ENCODE measurements at regions not wholly inside any gene's neighbourhood (a gene's known extent, or its start where the extent isn't known, plus 50 kb on each side); places are given as distances from the start of the nearest gene placed in this dataset.
A peak's percentile ranks its signal among the peaks of the same experiment; 100 is the strongest.

DNA sequence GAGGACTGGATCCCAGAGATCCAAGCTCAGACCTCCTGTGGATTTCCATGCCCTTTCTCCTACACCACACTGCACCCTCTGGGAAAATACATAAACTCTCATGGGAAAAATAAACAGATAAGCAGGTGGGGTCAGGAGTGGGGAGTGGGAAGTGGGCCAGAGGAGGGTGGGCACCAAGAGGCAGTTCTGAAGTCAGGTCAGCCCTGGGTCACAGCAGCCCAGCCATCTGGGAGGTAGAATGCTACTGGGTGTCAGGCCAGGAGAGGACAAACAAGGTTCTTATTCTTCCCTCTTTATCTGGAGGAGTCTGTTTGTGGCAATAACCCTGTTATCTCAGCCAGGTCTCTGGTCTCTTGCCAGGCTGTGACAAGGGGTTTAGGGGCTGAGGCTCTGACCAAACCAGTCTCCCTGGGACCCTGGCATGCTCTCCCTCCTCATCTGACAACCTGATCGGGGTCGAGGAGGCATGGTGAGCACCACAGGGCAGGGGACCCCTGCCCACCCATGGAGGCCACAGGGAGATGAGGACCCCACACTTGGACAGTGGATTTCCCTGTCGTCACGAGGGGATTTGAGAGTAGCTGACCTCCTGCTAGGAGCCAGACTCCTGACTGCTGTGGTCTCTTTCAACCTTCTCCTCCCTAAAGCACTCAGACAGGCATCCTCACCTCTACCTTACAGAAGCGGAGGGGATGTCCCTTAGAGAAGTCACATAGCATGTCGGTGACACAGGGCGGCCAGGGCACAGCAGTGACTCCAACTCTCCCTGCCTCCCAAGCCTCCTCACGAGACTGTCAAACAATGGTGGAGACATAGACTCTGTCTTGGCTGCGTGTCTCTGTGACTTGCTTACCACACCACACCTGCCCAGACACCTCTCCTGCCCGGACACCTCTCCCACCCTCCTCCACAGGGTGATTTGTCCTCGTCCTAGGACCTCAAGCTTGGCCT, 51.3 kb upstream of the IFFO2 start:
- no peaks in the 10 kb centered on the region for H3K27me3 ChIP-seq (ENCODE audit: insufficient read depth)
- H3K79me2 ChIP-seq (ENCODE audit: insufficient read depth), result no peaks in the 10 kb centered on the region
- H4K20me1 ChIP-seq (ENCODE audit: insufficient read depth), result no peaks in the 10 kb centered on the region
- no peaks in the 10 kb centered on the region for H3K36me3 ChIP-seq (replicated peaks in 1 of 2; ENCODE audit: control insufficient read depth in 1 of 2, insufficient read depth in 2 of 2, low read length in 1 of 2)
- 100% methylated on average over 3 of the region's 11 CpGs for WGBS (ENCODE audit: low lambda C conversion rate)
- no peak overlapping the region for H3K9ac ChIP-seq
- H3K4me3 ChIP-seq (ENCODE audit: low read depth in 2 of 2, low read length in 1 of 2), result no peak overlapping the region
- peak overlapping the region in 1 of 2 experiments; percentile 5; a peak in 1 of 4 replicates for H3K27ac ChIP-seq (ENCODE audit: low read depth in 2 of 2, low read length in 1 of 2)
- H3K4me2 ChIP-seq, result no peak overlapping the region
- H3F3A ChIP-seq (replicated peaks; ENCODE audit: insufficient read depth), result peaks cover 19% of the 10 kb centered on the region
- no peak overlapping the region for H2AFZ ChIP-seq (ENCODE audit: low read depth)
- peaks cover 2% of the 10 kb centered on the region; the same call in 1 of the 2 replicates for H3K9me3 ChIP-seq
- ChIA-PET CTCF (no interaction called here), POLR2A (no interaction called here)
- H3K9me2 ChIP-seq, result no peaks in the 10 kb centered on the region
- TF ChIP-seq YY1 (IDR thresholded peaks at IDR 0.05; ENCODE audit: low read depth) (no peak), GABPA (IDR thresholded peaks at IDR 0.05; ENCODE audit: low read depth) (no peak), RCOR1 (IDR thresholded peaks at IDR 0.05; ENCODE audit: low read length) (no peak), GATA2 (CRISPR knock-in tag; IDR thresholded peaks at IDR 0.05) (peak; percentile 20; the same call in 1 of the 2 replicates), NRF1 (IDR thresholded peaks at IDR 0.05; ENCODE audit: low read depth, low read length) (no peak), EZH2phosphoT487 (IDR thresholded peaks at IDR 0.05; ENCODE audit: borderline replicate concordance, low read depth) (no peak)
- TF ChIP-seq, protein P1, sequence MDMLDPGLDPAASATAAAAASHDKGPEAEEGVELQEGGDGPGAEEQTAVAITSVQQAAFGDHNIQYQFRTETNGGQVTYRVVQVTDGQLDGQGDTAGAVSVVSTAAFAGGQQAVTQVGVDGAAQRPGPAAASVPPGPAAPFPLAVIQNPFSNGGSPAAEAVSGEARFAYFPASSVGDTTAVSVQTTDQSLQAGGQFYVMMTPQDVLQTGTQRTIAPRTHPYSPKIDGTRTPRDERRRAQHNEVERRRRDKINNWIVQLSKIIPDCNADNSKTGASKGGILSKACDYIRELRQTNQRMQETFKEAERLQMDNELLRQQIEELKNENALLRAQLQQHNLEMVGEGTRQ (IDR thresholded peaks at IDR 0.05; ENCODE audit: borderline replicate concordance, low read depth, low read length), result no peak
- TF ChIP-seq, protein P2, sequence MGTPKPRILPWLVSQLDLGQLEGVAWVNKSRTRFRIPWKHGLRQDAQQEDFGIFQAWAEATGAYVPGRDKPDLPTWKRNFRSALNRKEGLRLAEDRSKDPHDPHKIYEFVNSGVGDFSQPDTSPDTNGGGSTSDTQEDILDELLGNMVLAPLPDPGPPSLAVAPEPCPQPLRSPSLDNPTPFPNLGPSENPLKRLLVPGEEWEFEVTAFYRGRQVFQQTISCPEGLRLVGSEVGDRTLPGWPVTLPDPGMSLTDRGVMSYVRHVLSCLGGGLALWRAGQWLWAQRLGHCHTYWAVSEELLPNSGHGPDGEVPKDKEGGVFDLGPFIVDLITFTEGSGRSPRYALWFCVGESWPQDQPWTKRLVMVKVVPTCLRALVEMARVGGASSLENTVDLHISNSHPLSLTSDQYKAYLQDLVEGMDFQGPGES (IDR thresholded peaks at IDR 0.05; ENCODE audit: low read depth, low read length), result no peak
- peaks cover 27 to 41% of the 10 kb centered on the region in 2 experiments; a peak in 3 of 4 replicates for H3K4me1 ChIP-seq (ENCODE audit: control insufficient read depth in 1 of 2, insufficient read depth in 2 of 2, low read depth in 1 of 2, low read length in 1 of 2)
- peak; percentile 48 for DNase-seq

GRCh38 chr1:19006837-19007271, 50.4 kb upstream of the IFFO2 start:
- DNase-seq, result no peak
- no peaks in the 10 kb centered on the region for H3K79me2 ChIP-seq (ENCODE audit: insufficient read depth)
- peaks cover 19% of the 10 kb centered on the region for H3F3A ChIP-seq (replicated peaks; ENCODE audit: insufficient read depth)
- CTCF ChIA-PET, result no interaction called here
- H3K4me2 ChIP-seq, result no peak overlapping the region
- H3K9me2 ChIP-seq, result no peaks in the 10 kb centered on the region
- H3K36me3 ChIP-seq (replicated peaks in 1 of 2; ENCODE audit: control insufficient read depth in 1 of 2, insufficient read depth in 2 of 2, low read length in 1 of 2), result no peaks in the 10 kb centered on the region
- H3K9me3 ChIP-seq, result peaks cover 5% of the 10 kb centered on the region; the same call in 1 of the 2 replicates
- peaks cover 23 to 36% of the 10 kb centered on the region in 2 experiments; a peak in 3 of 4 replicates for H3K4me1 ChIP-seq (ENCODE audit: control insufficient read depth in 1 of 2, insufficient read depth in 2 of 2, low read depth in 1 of 2, low read length in 1 of 2)
- POLR2A ChIA-PET, result no interaction called here
- no peaks in the 10 kb centered on the region for H3K27me3 ChIP-seq (ENCODE audit: insufficient read depth)
- H2AFZ ChIP-seq (ENCODE audit: low read depth), result no peak overlapping the region
- H3K27ac ChIP-seq (ENCODE audit: low read depth in 2 of 2, low read length in 1 of 2), result no peak overlapping the region
- H3K9ac ChIP-seq, result no peak overlapping the region
- no peaks in the 10 kb centered on the region for H4K20me1 ChIP-seq (ENCODE audit: insufficient read depth)
- H3K4me3 ChIP-seq (ENCODE audit: low read depth in 2 of 2, low read length in 1 of 2), result no peak overlapping the region
- TF ChIP-seq NFIC (IDR thresholded peaks at IDR 0.05; ENCODE audit: borderline replicate concordance) (no peak), RCOR1 (IDR thresholded peaks at IDR 0.05; ENCODE audit: low read length) (no peak), SIN3A (IDR thresholded peaks at IDR 0.05; ENCODE audit: borderline replicate concordance, low read depth, low read length) (no peak), RAD21 (IDR thresholded peaks at IDR 0.05; ENCODE audit: low read length) (no peak), TAF1 (IDR thresholded peaks at IDR 0.05; ENCODE audit: borderline replicate concordance, low read depth, low read length) (no peak), TEAD4 (IDR thresholded peaks at IDR 0.05; ENCODE audit: borderline replicate concordance, insufficient read depth) (no peak), MAX (IDR thresholded peaks at IDR 0.05; ENCODE audit: low read depth) (no peak)
- 90% methylated on average over 2 of the region's 2 CpGs for WGBS (ENCODE audit: low lambda C conversion rate)
